Esophagus muscularis mucosa (tissue), 4 donors: ENCODE measurements at regions not wholly inside any gene's neighbourhood (a gene's known extent, or its start where the extent isn't known, plus 50 kb on each side); places are given as distances from the start of the nearest gene placed in this dataset.

Source experiments
- DNase-seq: peaks from one replicate; pipeline ENCODE4 v3.0.0-alpha.2; 2017; ENCODE audit errors: extremely low spot score
- H3K27ac ChIP-seq, 4 donors: fragments of 200-600 bp; sonication (generic); replicated peaks in 1 of 4; 1 replicate in 3 of 4; 2 replicates in 1 of 4; pipeline ENCODE4 v1.5.1; 2016 to 2019; ENCODE audit warnings: mild to moderate bottlenecking in 1 of 4
- H3K27me3 ChIP-seq, 4 donors: fragments of 200-600 bp; sonication (generic); one replicate each; pipeline versions ENCODE4 v1.5.1 to v1.6.0; 2016 to 2019
- H3K36me3 ChIP-seq, 4 donors: fragments of 200-600 bp; sonication (generic); one replicate each; pipeline ENCODE4 v1.5.1; 2016 to 2019
- H3K4me1 ChIP-seq, 4 donors: fragments of 200-600 bp; sonication (generic); one replicate each; pipeline ENCODE4 v1.5.1; 2016 to 2019
- H3K4me3 ChIP-seq, 4 donors: fragments of 200-600 bp; sonication (generic); 1 replicate in 2 of 4; 2 replicates in 2 of 4; pipeline ENCODE4 v1.5.1; 2016 to 2019; ENCODE audit warnings: mild to moderate bottlenecking in 4 of 4, moderate library complexity in 1 of 4
- H3K9me3 ChIP-seq, 4 donors: fragments of 200-600 bp; sonication (generic); 1 replicate in 3 of 4; 2 replicates in 1 of 4; pipeline ENCODE4 v1.5.1; 2016 to 2019
- CTCF ChIP-seq, 3 experiments: fragments of 200-600 bp in 2 of 3; fragments of 450-650 bp in 1 of 3; sonication (generic) in 2 of 3; IDR thresholded peaks; one replicate each; pipeline ENCODE4 v1.5.1; 2017 to 2019; ENCODE audit warnings: antibody characterized with exemption in 3 of 3, mild to moderate bottlenecking in 2 of 3, moderate library complexity in 1 of 3
- EP300 ChIP-seq: sonication (generic); formaldehyde crosslinking; IDR thresholded peaks from one replicate; pipeline ENCODE4 v1.6.1; 2017; ENCODE audit warnings: antibody characterized with exemption
- POLR2A ChIP-seq: fragments of 450-650 bp; IDR thresholded peaks from one replicate; pipeline ENCODE4 v1.6.1; 2017; ENCODE audit warnings: antibody characterized with exemption, moderate library complexity, mild to moderate bottlenecking, low read depth
- POLR2AphosphoS5 ChIP-seq, 2 donors: sonication (generic); formaldehyde crosslinking; IDR thresholded peaks; one replicate each; pipeline ENCODE4 v1.6.1; 2017; ENCODE audit warnings: antibody characterized with exemption in 2 of 2
- WGBS: methylation state at CpG from one replicate; pipeline ENCODE4 v1.1.5; 2018; 5-methylcytosine and 5-hydroxymethylcytosine counted together
- intact Hi-C: fragments of 100-400 bp; cut with DNase I; formaldehyde crosslinking; loops from one replicate; pipeline ENCODE4 v1.15.1; 2023

DNA sequence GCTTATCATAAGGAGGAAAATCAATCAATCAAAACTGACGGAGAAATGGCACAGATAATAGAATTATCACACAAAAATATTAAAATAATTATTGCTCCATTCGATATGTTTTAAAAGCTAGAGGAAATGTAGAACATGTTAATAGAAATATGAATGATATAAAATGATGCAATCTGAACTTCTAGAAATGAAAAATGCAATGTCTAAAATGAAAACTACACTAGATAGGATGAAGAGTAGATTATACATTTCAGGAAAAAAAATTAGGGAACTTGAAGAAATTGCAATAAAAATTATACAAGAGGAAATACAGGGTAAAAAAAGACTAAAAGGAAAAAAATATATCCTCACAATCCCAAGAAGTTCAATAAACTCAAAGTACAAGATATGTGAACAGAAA is 80.2 kb upstream of the TP63 start:
- no peak for TF ChIP-seq CTCF (IDR thresholded peaks at IDR 0.05)
- TF ChIP-seq POLR2A: no peak
- TF ChIP-seq EP300: no peak
- no peak for TF ChIP-seq POLR2AphosphoS5 (IDR thresholded peaks at IDR 0.05)
- no peaks in the 10 kb centered on the region for H3K4me1 ChIP-seq
- H3K36me3 ChIP-seq: no peaks in the 10 kb centered on the region
- intact Hi-C loops: no loop called here
- WGBS: 70% methylated on average over 2 of the region's 2 CpGs
- H3K27ac ChIP-seq: no peak overlapping the region
- H3K9me3 ChIP-seq: peaks cover 0 to 16% (median 4%) of the 10 kb centered on the region in 4 donors
- DNase-seq: no peak
- no peaks in the 10 kb centered on the region for H3K27me3 ChIP-seq
- no peak overlapping the region for H3K4me3 ChIP-seq

DNA sequence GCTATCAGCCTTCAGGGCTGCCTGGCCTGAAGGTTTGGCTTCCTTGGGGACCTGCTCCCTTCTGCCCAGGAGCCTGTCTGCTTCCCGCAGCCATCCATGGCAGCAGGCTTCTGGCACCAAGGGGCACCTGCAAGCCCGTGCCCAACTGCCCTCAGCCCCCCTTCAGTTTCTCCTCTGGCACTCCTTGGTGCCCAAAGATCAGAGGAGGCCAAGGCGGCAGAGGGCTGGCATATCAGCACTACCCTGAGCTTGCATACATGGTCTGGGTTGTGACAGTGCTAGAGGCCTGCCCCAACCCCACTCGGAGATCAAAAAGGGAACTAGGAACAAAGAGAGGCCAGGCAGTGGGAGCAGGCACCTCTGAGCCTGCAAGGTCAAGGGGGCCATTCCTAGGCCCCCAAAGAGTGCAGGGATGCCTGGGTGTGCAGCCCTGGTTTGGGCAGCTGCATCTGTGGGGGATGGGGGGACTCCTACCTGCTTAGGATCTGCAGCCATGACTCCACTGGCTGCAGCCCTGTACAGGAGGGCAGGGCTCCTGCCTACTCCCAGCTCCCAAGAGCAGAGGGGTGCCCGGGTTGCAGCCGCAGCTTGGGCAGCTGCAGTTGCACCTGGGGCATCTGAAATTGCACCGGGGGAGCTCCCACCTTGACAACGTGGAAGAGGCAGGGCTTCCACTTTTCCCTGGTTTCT is 76.2 kb upstream of the TP63 start:
- H3K4me1 ChIP-seq: no peaks in the 10 kb centered on the region

DNA sequence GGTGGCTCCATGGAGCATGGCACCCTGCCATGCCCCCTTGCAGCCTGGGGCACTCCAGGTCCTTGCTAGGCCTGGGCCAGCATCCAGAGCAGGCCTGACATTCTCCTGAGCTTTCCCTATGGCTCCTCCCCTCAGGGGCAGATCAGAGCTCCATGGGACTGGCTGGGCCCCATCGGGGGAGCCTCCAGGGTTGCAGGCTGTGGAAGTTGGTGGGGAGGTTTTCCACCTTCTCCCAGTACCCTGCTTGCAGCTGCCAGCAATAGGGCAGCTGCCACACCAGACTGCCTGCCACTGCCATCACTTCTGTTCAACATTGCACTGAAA is 75.7 kb upstream of the TP63 start:
- TF ChIP-seq CTCF (IDR thresholded peaks at IDR 0.05): no peak
- no peak overlapping the region for H3K27ac ChIP-seq
- WGBS: no CpG with 5 or more reads among the region's 1 CpG
- no peak for DNase-seq
- peaks cover 0 to 10% (median 2%) of the 10 kb centered on the region in 4 donors for H3K9me3 ChIP-seq
- no peaks in the 10 kb centered on the region for H3K36me3 ChIP-seq
- H3K27me3 ChIP-seq: no peaks in the 10 kb centered on the region
- intact Hi-C loops: no loop called here
- no peaks in the 10 kb centered on the region for H3K4me1 ChIP-seq
- H3K4me3 ChIP-seq: no peak overlapping the region

More for the DNA sequence above, 76.2 kb upstream of the TP63 start:
- TF ChIP-seq POLR2AphosphoS5 (IDR thresholded peaks at IDR 0.05): no peak
- TF ChIP-seq CTCF (IDR thresholded peaks at IDR 0.05): no peak
- TF ChIP-seq POLR2A: no peak
- TF ChIP-seq EP300: no peak
- Histone ChIP-seq H3K4me3 (no peak overlapping the region), H3K9me3 (peaks cover 0 to 15% (median 4%) of the 10 kb centered on the region in 4 donors), H3K27me3 (no peaks in the 10 kb centered on the region), H3K36me3 (no peaks in the 10 kb centered on the region), H3K27ac (no peak overlapping the region)
- no peak for DNase-seq
- WGBS: 67% methylated on average over 4 of the region's 8 CpGs
- intact Hi-C loops: no loop called here

DNA sequence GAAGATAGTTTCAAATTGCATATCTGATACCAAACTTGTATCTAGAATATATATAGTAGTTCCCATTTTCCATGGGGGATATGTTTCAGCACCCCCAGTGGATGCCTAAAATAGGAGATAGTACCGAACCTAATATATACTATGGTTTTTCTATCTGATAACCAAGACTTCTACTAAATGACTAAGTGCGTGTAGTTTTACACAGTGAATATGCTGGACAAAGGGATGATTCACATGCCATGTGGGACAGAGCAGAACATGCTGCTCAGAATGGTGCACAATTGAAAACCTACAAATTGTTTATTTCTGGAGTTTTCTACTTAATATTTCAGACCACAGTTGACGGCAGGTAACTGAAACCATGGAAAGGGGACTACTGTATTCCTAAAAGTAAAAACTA is 73.4 kb upstream of the TP63 start:
- no peak overlapping the region for H3K27ac ChIP-seq
- peaks cover 0 to 7% (median 0%) of the 10 kb centered on the region in 4 donors for H3K9me3 ChIP-seq
- DNase-seq: no peak
- no peaks in the 10 kb centered on the region for H3K27me3 ChIP-seq
- H3K4me1 ChIP-seq: no peaks in the 10 kb centered on the region
- WGBS: 94% methylated on average over 3 of the region's 3 CpGs
- TF ChIP-seq POLR2AphosphoS5 (IDR thresholded peaks at IDR 0.05) (no peak), POLR2A (no peak), CTCF (IDR thresholded peaks at IDR 0.05) (no peak), EP300 (no peak)
- intact Hi-C loops: no loop called here
- H3K36me3 ChIP-seq: no peaks in the 10 kb centered on the region
- H3K4me3 ChIP-seq: no peak overlapping the region

GRCh38 chr3:189561256-189561655 is 69.9 kb upstream of the TP63 start:
- no peaks in the 10 kb centered on the region for H3K36me3 ChIP-seq
- 88% methylated on average over 2 of the region's 2 CpGs for WGBS
- H3K4me1 ChIP-seq: no peaks in the 10 kb centered on the region
- no peaks in the 10 kb centered on the region for H3K27me3 ChIP-seq
- H3K4me3 ChIP-seq: no peak overlapping the region
- H3K27ac ChIP-seq: no peak overlapping the region
- TF ChIP-seq POLR2AphosphoS5 (IDR thresholded peaks at IDR 0.05) (no peak), POLR2A (no peak), EP300 (no peak), CTCF (IDR thresholded peaks at IDR 0.05) (no peak)
- intact Hi-C loops: no loop called here
- DNase-seq: no peak
- peaks cover 0 to 7% (median 0%) of the 10 kb centered on the region in 4 donors for H3K9me3 ChIP-seq
